Esophagus muscularis mucosa (tissue), 4 donors: ENCODE measurements at regions not wholly inside any gene's neighbourhood (a gene's known extent, or its start where the extent isn't known, plus 50 kb on each side); places are given as distances from the start of the nearest gene placed in this dataset.

ENCODE experiments used
- DNase-seq: peaks from one replicate; pipeline ENCODE4 v3.0.0-alpha.2; 2017; ENCODE audit errors: extremely low spot score
- H3K27ac ChIP-seq, 4 donors: fragments of 200-600 bp; sonication (generic); replicated peaks in 1 of 4; 1 replicate in 3 of 4; 2 replicates in 1 of 4; pipeline ENCODE4 v1.5.1; 2016 to 2019; ENCODE audit warnings: mild to moderate bottlenecking in 1 of 4
- H3K27me3 ChIP-seq, 4 donors: fragments of 200-600 bp; sonication (generic); one replicate each; pipeline versions ENCODE4 v1.5.1 to v1.6.0; 2016 to 2019
- H3K36me3 ChIP-seq, 4 donors: fragments of 200-600 bp; sonication (generic); one replicate each; pipeline ENCODE4 v1.5.1; 2016 to 2019
- H3K4me1 ChIP-seq, 4 donors: fragments of 200-600 bp; sonication (generic); one replicate each; pipeline ENCODE4 v1.5.1; 2016 to 2019
- H3K4me3 ChIP-seq, 4 donors: fragments of 200-600 bp; sonication (generic); 1 replicate in 2 of 4; 2 replicates in 2 of 4; pipeline ENCODE4 v1.5.1; 2016 to 2019; ENCODE audit warnings: mild to moderate bottlenecking in 4 of 4, moderate library complexity in 1 of 4
- H3K9me3 ChIP-seq, 4 donors: fragments of 200-600 bp; sonication (generic); 1 replicate in 3 of 4; 2 replicates in 1 of 4; pipeline ENCODE4 v1.5.1; 2016 to 2019
- EP300 ChIP-seq: sonication (generic); formaldehyde crosslinking; IDR thresholded peaks from one replicate; pipeline ENCODE4 v1.6.1; 2017; ENCODE audit warnings: antibody characterized with exemption
- POLR2A ChIP-seq: fragments of 450-650 bp; IDR thresholded peaks from one replicate; pipeline ENCODE4 v1.6.1; 2017; ENCODE audit warnings: antibody characterized with exemption, moderate library complexity, mild to moderate bottlenecking, low read depth
- POLR2AphosphoS5 ChIP-seq, 2 donors: sonication (generic); formaldehyde crosslinking; IDR thresholded peaks; one replicate each; pipeline ENCODE4 v1.6.1; 2017; ENCODE audit warnings: antibody characterized with exemption in 2 of 2
- WGBS: methylation state at CpG from one replicate; pipeline ENCODE4 v1.1.5; 2018; 5-methylcytosine and 5-hydroxymethylcytosine counted together
- intact Hi-C: fragments of 100-400 bp; cut with DNase I; formaldehyde crosslinking; loops from one replicate; pipeline ENCODE4 v1.15.1; 2023
- TF ChIP-seq, protein P1 (sequence below), 3 experiments: fragments of 200-600 bp in 2 of 3; fragments of 450-650 bp in 1 of 3; sonication (generic) in 2 of 3; IDR thresholded peaks; one replicate each; pipeline ENCODE4 v1.5.1; 2017 to 2019; ENCODE audit warnings: antibody characterized with exemption in 3 of 3, mild to moderate bottlenecking in 2 of 3, moderate library complexity in 1 of 3

DNA sequence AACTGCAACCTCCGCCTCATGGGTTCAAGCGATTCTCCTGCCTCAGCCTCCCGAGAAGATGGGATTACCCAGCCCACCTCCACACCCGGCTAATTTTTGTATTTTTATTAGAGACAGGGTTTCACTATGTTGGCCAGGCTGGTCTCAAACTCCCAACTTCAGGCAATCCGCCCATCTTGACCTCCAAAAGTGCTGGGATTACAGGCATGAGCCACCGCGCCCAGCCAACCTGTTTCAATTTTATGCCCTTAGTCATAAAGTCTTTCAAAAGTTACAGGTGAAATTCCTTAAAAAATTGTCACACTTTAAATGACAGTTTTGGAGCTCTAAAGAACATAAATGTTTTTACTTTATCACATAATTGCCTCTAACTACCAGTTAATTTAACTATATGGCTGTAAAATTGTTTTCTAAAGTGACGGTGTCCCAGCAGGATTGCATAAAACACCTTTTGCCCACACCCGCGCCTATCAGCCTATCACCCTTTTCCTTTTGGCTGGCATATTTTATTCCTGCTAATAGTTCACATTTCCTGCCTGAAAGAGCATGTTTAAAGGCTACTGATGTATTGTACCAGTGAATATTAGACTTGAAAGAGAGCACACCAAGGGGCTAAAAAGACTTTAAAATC, 164.2 kb upstream of the SEMA6D start:
- H3K9me3 ChIP-seq = no peaks in the 10 kb centered on the region
- TF ChIP-seq, protein P1, sequence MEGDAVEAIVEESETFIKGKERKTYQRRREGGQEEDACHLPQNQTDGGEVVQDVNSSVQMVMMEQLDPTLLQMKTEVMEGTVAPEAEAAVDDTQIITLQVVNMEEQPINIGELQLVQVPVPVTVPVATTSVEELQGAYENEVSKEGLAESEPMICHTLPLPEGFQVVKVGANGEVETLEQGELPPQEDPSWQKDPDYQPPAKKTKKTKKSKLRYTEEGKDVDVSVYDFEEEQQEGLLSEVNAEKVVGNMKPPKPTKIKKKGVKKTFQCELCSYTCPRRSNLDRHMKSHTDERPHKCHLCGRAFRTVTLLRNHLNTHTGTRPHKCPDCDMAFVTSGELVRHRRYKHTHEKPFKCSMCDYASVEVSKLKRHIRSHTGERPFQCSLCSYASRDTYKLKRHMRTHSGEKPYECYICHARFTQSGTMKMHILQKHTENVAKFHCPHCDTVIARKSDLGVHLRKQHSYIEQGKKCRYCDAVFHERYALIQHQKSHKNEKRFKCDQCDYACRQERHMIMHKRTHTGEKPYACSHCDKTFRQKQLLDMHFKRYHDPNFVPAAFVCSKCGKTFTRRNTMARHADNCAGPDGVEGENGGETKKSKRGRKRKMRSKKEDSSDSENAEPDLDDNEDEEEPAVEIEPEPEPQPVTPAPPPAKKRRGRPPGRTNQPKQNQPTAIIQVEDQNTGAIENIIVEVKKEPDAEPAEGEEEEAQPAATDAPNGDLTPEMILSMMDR (IDR thresholded peaks at IDR 0.05) = no peak
- no peak overlapping the region for H3K27ac ChIP-seq
- intact Hi-C loops = no loop called here
- DNase-seq = no peak
- no peak overlapping the region for H3K4me3 ChIP-seq
- H3K36me3 ChIP-seq = no peaks in the 10 kb centered on the region
- peaks cover 0 to 4% (median 0%) of the 10 kb centered on the region in 4 donors for H3K4me1 ChIP-seq
- 90% methylated on average over 10 of the region's 10 CpGs for WGBS
- no peaks in the 10 kb centered on the region for H3K27me3 ChIP-seq

DNA sequence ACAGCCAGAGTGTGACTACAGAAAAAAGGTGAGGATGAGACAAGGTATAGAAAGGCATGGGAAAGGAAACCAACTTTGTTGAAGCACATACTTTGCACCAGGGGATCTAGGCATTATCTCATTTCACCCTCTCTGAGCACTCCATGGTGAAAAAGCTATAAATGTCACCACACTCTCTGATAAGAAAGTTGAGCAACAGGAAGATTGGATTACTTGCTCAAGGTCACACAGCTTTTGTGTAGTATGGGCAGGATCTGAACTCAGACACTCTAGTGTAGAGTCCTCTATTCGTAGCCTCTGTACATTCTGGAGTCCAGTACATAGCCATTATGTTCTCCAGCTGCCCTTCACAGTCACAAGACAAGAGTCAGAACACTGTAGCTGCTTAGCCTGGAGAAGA, 163.4 kb upstream of the SEMA6D start:
- Histone ChIP-seq H3K27me3 (no peaks in the 10 kb centered on the region), H3K27ac (no peak overlapping the region), H3K4me1 (no peaks in the 10 kb centered on the region), H3K9me3 (no peaks in the 10 kb centered on the region), H3K4me3 (no peak overlapping the region), H3K36me3 (no peaks in the 10 kb centered on the region)
- no peak for DNase-seq
- TF ChIP-seq POLR2A = no peak
- TF ChIP-seq, protein P1 (IDR thresholded peaks at IDR 0.05) = no peak
- intact Hi-C loops = no loop called here
- 90% methylated on average over 1 of the region's 1 CpG for WGBS

DNA sequence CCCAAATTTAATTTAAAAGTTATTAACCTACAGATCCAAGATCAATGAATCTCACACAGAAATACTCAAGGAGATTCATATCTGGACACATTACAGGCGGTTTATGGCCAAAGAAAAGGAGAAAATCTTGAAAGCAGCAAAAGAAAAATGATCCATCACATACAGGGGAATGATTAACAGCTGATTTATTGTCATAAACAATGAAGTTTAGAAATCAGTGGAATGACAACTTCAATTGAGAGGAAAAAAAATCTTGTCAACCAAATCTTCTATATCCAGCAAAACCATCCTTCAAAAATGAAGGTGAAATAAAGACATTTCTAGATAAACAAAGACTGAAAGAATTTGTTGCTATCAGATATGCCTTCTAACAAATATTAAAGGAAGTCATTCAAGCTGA, 156.2 kb upstream of the SEMA6D start:
- DNase-seq = no peak
- no peaks in the 10 kb centered on the region for H3K27me3 ChIP-seq
- WGBS = 87% methylated on average over 1 of the region's 1 CpG
- no peak overlapping the region for H3K4me3 ChIP-seq
- intact Hi-C loops = no loop called here
- H3K36me3 ChIP-seq = no peaks in the 10 kb centered on the region
- H3K27ac ChIP-seq = no peak overlapping the region
- no peaks in the 10 kb centered on the region for H3K4me1 ChIP-seq
- peaks cover 0 to 13% (median 7%) of the 10 kb centered on the region in 4 donors for H3K9me3 ChIP-seq
- no peak for TF ChIP-seq EP300
- no peak for TF ChIP-seq POLR2AphosphoS5 (IDR thresholded peaks at IDR 0.05)
- TF ChIP-seq, protein P1 (IDR thresholded peaks at IDR 0.05) = no peak
- no peak for TF ChIP-seq POLR2A

DNA sequence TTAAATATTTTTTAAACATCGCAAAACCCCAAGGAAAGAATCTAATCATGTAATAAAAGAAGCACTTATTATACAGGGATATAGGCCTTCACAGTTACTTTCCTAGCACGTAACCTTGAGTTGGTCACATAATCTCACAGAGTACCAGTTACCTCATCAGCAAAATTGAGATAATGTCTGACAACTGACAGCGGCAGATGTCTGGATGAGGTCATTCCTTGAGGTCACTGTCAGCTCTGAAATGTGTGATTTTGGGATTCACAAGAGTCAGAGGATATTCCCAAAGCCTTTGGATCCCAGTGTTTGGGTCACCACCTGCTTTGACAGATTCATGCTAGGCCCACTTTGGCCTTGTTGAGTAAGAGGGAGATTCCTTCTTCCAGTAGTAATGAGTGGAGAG, 151.4 kb upstream of the SEMA6D start:
- H3K4me3 ChIP-seq = no peak overlapping the region
- peaks cover 0 to 3% (median 1%) of the 10 kb centered on the region in 4 donors for H3K9me3 ChIP-seq
- intact Hi-C loops = no loop called here
- peaks cover 0 to 9% (median 2%) of the 10 kb centered on the region in 4 donors for H3K4me1 ChIP-seq
- 72% methylated on average over 3 of the region's 3 CpGs for WGBS
- H3K36me3 ChIP-seq = no peaks in the 10 kb centered on the region
- no peak overlapping the region for H3K27ac ChIP-seq
- DNase-seq = no peak
- H3K27me3 ChIP-seq = no peaks in the 10 kb centered on the region
- TF ChIP-seq POLR2A = no peak
- TF ChIP-seq, protein P1 (IDR thresholded peaks at IDR 0.05) = no peak
- no peak for TF ChIP-seq EP300
- TF ChIP-seq POLR2AphosphoS5 (IDR thresholded peaks at IDR 0.05) = no peak

DNA sequence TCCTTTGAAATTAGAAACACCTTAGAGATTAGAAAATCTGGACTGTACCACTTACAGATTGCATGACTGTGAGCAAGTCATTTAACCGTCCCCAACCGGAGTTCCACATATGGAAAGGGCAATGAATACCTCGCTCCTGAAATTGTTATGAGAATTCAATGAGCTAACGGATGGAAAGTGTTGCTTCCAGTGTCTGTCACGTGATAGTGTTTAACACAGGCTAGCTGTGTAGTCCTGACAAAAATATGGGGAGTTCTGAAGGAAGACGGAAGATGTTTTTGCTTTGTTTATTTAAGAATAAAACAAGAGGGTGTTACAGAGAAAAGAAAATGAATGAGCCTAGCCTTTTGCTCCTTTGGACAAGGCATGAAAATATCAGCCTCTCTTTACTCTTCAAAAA, 150.7 kb upstream of the SEMA6D start:
- Histone ChIP-seq H3K4me3 (no peak overlapping the region), H3K9me3 (no peaks in the 10 kb centered on the region), H3K27ac (no peak overlapping the region), H3K36me3 (no peaks in the 10 kb centered on the region), H3K4me1 (peaks cover 0 to 13% (median 5%) of the 10 kb centered on the region in 4 donors), H3K27me3 (no peaks in the 10 kb centered on the region)
- TF ChIP-seq, protein P1 (IDR thresholded peaks at IDR 0.05) = no peak
- TF ChIP-seq POLR2A (no peak), POLR2AphosphoS5 (IDR thresholded peaks at IDR 0.05) (no peak), EP300 (no peak)
- 39% methylated on average over 6 of the region's 6 CpGs for WGBS
- intact Hi-C loops = no loop called here
- no peak for DNase-seq
